ENCODE measurements at regions not wholly inside any gene's neighbourhood (a gene's known extent, or its start where the extent isn't known, plus 50 kb on each side); places are given as distances from the start of the nearest gene placed in this dataset.

GRCh38 chr13:72168126-72168855 is 301.3 kb upstream of the DACH1 start:
- Histone ChIP-seq H3K4me3 (ENCODE audit: low read length) (no peak overlapping the region), H3K36me3 (ENCODE audit: insufficient read depth, low read length) (no peaks in the 10 kb centered on the region), H3K27me3 (ENCODE audit: insufficient read depth, low read length) (no peaks in the 10 kb centered on the region), H3K4me1 (ENCODE audit: insufficient read depth, low read length) (no peaks in the 10 kb centered on the region), H3K9me3 (ENCODE audit: low read length) (no peaks in the 10 kb centered on the region), H2AFZ (ENCODE audit: low read depth, low read length) (no peak overlapping the region)

- no peaks in the 10 kb centered on the region for H3K4me1 ChIP-seq (ENCODE audit: insufficient read depth, low read length)
- H3K27me3 ChIP-seq (ENCODE audit: insufficient read depth, low read length) = no peaks in the 10 kb centered on the region
- H3K9me3 ChIP-seq (ENCODE audit: low read length) = no peaks in the 10 kb centered on the region
- no peak overlapping the region for H2AFZ ChIP-seq (ENCODE audit: low read depth, low read length)
- H3K36me3 ChIP-seq (ENCODE audit: insufficient read depth, low read length) = no peaks in the 10 kb centered on the region
- no peak overlapping the region for H3K4me3 ChIP-seq (ENCODE audit: low read length)
Measured at GRCh38 chr13:72166102-72166650, 299.2 kb upstream of the DACH1 start.

- no peaks in the 10 kb centered on the region for H3K4me1 ChIP-seq (ENCODE audit: insufficient read depth, low read length)
- H3K27me3 ChIP-seq (ENCODE audit: insufficient read depth, low read length) = no peaks in the 10 kb centered on the region
- no peaks in the 10 kb centered on the region for H3K9me3 ChIP-seq (ENCODE audit: low read length)
- no peaks in the 10 kb centered on the region for H3K36me3 ChIP-seq (ENCODE audit: insufficient read depth, low read length)
- H3K4me3 ChIP-seq (ENCODE audit: low read length) = no peak overlapping the region
- H2AFZ ChIP-seq (ENCODE audit: low read depth, low read length) = no peak overlapping the region
Measured at GRCh38 chr13:72165276-72165675, 298.3 kb upstream of the DACH1 start.

GRCh38 chr13:72164811-72165210 is 297.8 kb upstream of the DACH1 start:
- no peak overlapping the region for H2AFZ ChIP-seq (ENCODE audit: low read depth, low read length)

GRCh38 chr13:72163678-72164077 is 296.7 kb upstream of the DACH1 start:
- Histone ChIP-seq H3K4me1 (ENCODE audit: insufficient read depth, low read length) (no peaks in the 10 kb centered on the region), H3K9me3 (ENCODE audit: low read length) (no peaks in the 10 kb centered on the region), H3K4me3 (ENCODE audit: low read length) (no peak overlapping the region), H3K27me3 (ENCODE audit: insufficient read depth, low read length) (no peaks in the 10 kb centered on the region), H2AFZ (ENCODE audit: low read depth, low read length) (no peak overlapping the region), H3K36me3 (ENCODE audit: insufficient read depth, low read length) (no peaks in the 10 kb centered on the region)

More at GRCh38 chr13:72164811-72165210, 297.8 kb upstream of the DACH1 start:
- Histone ChIP-seq H3K9me3 (ENCODE audit: low read length) (no peaks in the 10 kb centered on the region), H3K27me3 (ENCODE audit: insufficient read depth, low read length) (no peaks in the 10 kb centered on the region), H3K4me1 (ENCODE audit: insufficient read depth, low read length) (no peaks in the 10 kb centered on the region), H3K4me3 (ENCODE audit: low read length) (no peak overlapping the region), H3K36me3 (ENCODE audit: insufficient read depth, low read length) (no peaks in the 10 kb centered on the region)

GRCh38 chr13:72160977-72161376 is 294.0 kb upstream of the DACH1 start:
- Histone ChIP-seq H2AFZ (ENCODE audit: low read depth, low read length) (no peak overlapping the region), H3K4me1 (ENCODE audit: insufficient read depth, low read length) (peaks cover 9% of the 10 kb centered on the region), H3K36me3 (ENCODE audit: insufficient read depth, low read length) (no peaks in the 10 kb centered on the region), H3K27me3 (ENCODE audit: insufficient read depth, low read length) (no peaks in the 10 kb centered on the region), H3K4me3 (ENCODE audit: low read length) (no peak overlapping the region), H3K9me3 (ENCODE audit: low read length) (no peaks in the 10 kb centered on the region)

- Histone ChIP-seq H2AFZ (ENCODE audit: low read depth, low read length) (no peak overlapping the region), H3K4me3 (ENCODE audit: low read length) (no peak overlapping the region)
Measured at GRCh38 chr13:72156760-72157159, 289.8 kb upstream of the DACH1 start.

GRCh38 chr13:72153272-72153671 is 286.3 kb upstream of the DACH1 start:
- Histone ChIP-seq H3K27me3 (ENCODE audit: insufficient read depth, low read length) (no peaks in the 10 kb centered on the region), H3K4me1 (ENCODE audit: insufficient read depth, low read length) (peaks cover 9% of the 10 kb centered on the region), H3K4me3 (ENCODE audit: low read length) (no peak overlapping the region), H3K9me3 (ENCODE audit: low read length) (no peaks in the 10 kb centered on the region), H3K36me3 (ENCODE audit: insufficient read depth, low read length) (no peaks in the 10 kb centered on the region), H2AFZ (ENCODE audit: low read depth, low read length) (no peak overlapping the region)

More at GRCh38 chr13:72156760-72157159, 289.8 kb upstream of the DACH1 start:
- peaks cover 9% of the 10 kb centered on the region for H3K4me1 ChIP-seq (ENCODE audit: insufficient read depth, low read length)
- no peaks in the 10 kb centered on the region for H3K9me3 ChIP-seq (ENCODE audit: low read length)
- H3K36me3 ChIP-seq (ENCODE audit: insufficient read depth, low read length) = no peaks in the 10 kb centered on the region
- no peaks in the 10 kb centered on the region for H3K27me3 ChIP-seq (ENCODE audit: insufficient read depth, low read length)

- Histone ChIP-seq H3K27me3 (ENCODE audit: insufficient read depth, low read length) (no peaks in the 10 kb centered on the region), H3K36me3 (ENCODE audit: insufficient read depth, low read length) (no peaks in the 10 kb centered on the region), H3K4me1 (ENCODE audit: insufficient read depth, low read length) (no peaks in the 10 kb centered on the region), H3K4me3 (ENCODE audit: low read length) (no peak overlapping the region), H3K9me3 (ENCODE audit: low read length) (no peaks in the 10 kb centered on the region), H2AFZ (ENCODE audit: low read depth, low read length) (no peak overlapping the region)
Measured at GRCh38 chr13:72151241-72151640, 284.2 kb upstream of the DACH1 start.

GRCh38 chr13:72150502-72150901 is 283.5 kb upstream of the DACH1 start:
- Histone ChIP-seq H3K27me3 (ENCODE audit: insufficient read depth, low read length) (no peaks in the 10 kb centered on the region), H3K4me3 (ENCODE audit: low read length) (no peak overlapping the region), H3K9me3 (ENCODE audit: low read length) (no peaks in the 10 kb centered on the region), H2AFZ (ENCODE audit: low read depth, low read length) (no peak overlapping the region), H3K36me3 (ENCODE audit: insufficient read depth, low read length) (no peaks in the 10 kb centered on the region), H3K4me1 (ENCODE audit: insufficient read depth, low read length) (no peaks in the 10 kb centered on the region)

GRCh38 chr13:72149701-72150100 is 282.7 kb upstream of the DACH1 start:
- no peaks in the 10 kb centered on the region for H3K27me3 ChIP-seq (ENCODE audit: insufficient read depth, low read length)
- no peak overlapping the region for H3K4me3 ChIP-seq (ENCODE audit: low read length)
- H3K4me1 ChIP-seq (ENCODE audit: insufficient read depth, low read length) = no peaks in the 10 kb centered on the region
- H2AFZ ChIP-seq (ENCODE audit: low read depth, low read length) = no peak overlapping the region
- H3K36me3 ChIP-seq (ENCODE audit: insufficient read depth, low read length) = no peaks in the 10 kb centered on the region
- H3K9me3 ChIP-seq (ENCODE audit: low read length) = no peaks in the 10 kb centered on the region

GRCh38 chr13:72146816-72147215 is 279.8 kb upstream of the DACH1 start:
- no peaks in the 10 kb centered on the region for H3K36me3 ChIP-seq (ENCODE audit: insufficient read depth, low read length)
- H3K27me3 ChIP-seq (ENCODE audit: insufficient read depth, low read length) = no peaks in the 10 kb centered on the region
- no peak overlapping the region for H2AFZ ChIP-seq (ENCODE audit: low read depth, low read length)
- H3K4me3 ChIP-seq (ENCODE audit: low read length) = no peak overlapping the region
- H3K9me3 ChIP-seq (ENCODE audit: low read length) = no peaks in the 10 kb centered on the region
- H3K4me1 ChIP-seq (ENCODE audit: insufficient read depth, low read length) = peaks cover 3% of the 10 kb centered on the region

- Histone ChIP-seq H3K9me3 (ENCODE audit: low read length) (no peaks in the 10 kb centered on the region), H3K4me3 (ENCODE audit: low read length) (no peak overlapping the region), H3K27me3 (ENCODE audit: insufficient read depth, low read length) (no peaks in the 10 kb centered on the region), H3K36me3 (ENCODE audit: insufficient read depth, low read length) (no peaks in the 10 kb centered on the region), H2AFZ (ENCODE audit: low read depth, low read length) (no peak overlapping the region), H3K4me1 (ENCODE audit: insufficient read depth, low read length) (peaks cover 3% of the 10 kb centered on the region)
Measured at GRCh38 chr13:72145383-72145782, 278.4 kb upstream of the DACH1 start.

- Histone ChIP-seq H3K36me3 (ENCODE audit: insufficient read depth, low read length) (no peaks in the 10 kb centered on the region), H3K9me3 (ENCODE audit: low read length) (no peaks in the 10 kb centered on the region), H2AFZ (ENCODE audit: low read depth, low read length) (no peak overlapping the region), H3K27me3 (ENCODE audit: insufficient read depth, low read length) (no peaks in the 10 kb centered on the region), H3K4me3 (ENCODE audit: low read length) (no peak overlapping the region), H3K4me1 (ENCODE audit: insufficient read depth, low read length) (peaks cover 3% of the 10 kb centered on the region)
Measured at GRCh38 chr13:72144636-72145035, 277.6 kb upstream of the DACH1 start.

Measured in neuron (in vitro differentiated cells).